Neural crest cell (in vitro differentiated cells): ENCODE measurements at regions not wholly inside any gene's neighbourhood (a gene's known extent, or its start where the extent isn't known, plus 50 kb on each side); places are given as distances from the start of the nearest gene placed in this dataset.

Experiments used
- DNase-seq: peaks from one replicate; pipeline ENCODE4 v3.0.0; 2021; ENCODE audit warnings: low read depth, mixed read lengths, low spot score
- H3K27ac Mint-ChIP-seq: one replicate; pipeline ENCODE4 v1.8.0; 2021; ENCODE audit warnings: mild to moderate bottlenecking, mixed read lengths; ENCODE audit not compliant: unreplicated experiment
- H3K27me3 Mint-ChIP-seq: 2 replicates; pipeline ENCODE4 v1.8.0; 2021; ENCODE audit warnings: low read depth, mild to moderate bottlenecking, mixed read lengths
- H3K36me3 Mint-ChIP-seq: 2 replicates; pipeline ENCODE4 v1.8.0; 2021; ENCODE audit warnings: low read depth, mild to moderate bottlenecking, mixed read lengths
- H3K4me1 Mint-ChIP-seq: 2 replicates; pipeline ENCODE4 v1.8.0; 2021; ENCODE audit warnings: mixed read lengths
- H3K4me3 Mint-ChIP-seq: one replicate; pipeline ENCODE4 v1.8.0; 2021; ENCODE audit warnings: mild to moderate bottlenecking, mixed read lengths
- H3K9me3 Mint-ChIP-seq: 2 replicates; pipeline ENCODE4 v1.8.0; 2021; ENCODE audit warnings: mixed read lengths
- TF ChIP-seq, protein P1 (sequence below): fragments of 200-600 bp; sonication (generic); conservative IDR thresholded peaks from 2 replicates; pipeline ENCODE4 v1.5.0; 2021; ENCODE audit warnings: antibody characterized with exemption, mild to moderate bottlenecking

GRCh38 chr18:2168022-2168421 lies 403.3 kb downstream of the METTL4 start:
- no peaks in the 10 kb centered on the region for H3K36me3 Mint-ChIP-seq
- TF ChIP-seq, protein P1, sequence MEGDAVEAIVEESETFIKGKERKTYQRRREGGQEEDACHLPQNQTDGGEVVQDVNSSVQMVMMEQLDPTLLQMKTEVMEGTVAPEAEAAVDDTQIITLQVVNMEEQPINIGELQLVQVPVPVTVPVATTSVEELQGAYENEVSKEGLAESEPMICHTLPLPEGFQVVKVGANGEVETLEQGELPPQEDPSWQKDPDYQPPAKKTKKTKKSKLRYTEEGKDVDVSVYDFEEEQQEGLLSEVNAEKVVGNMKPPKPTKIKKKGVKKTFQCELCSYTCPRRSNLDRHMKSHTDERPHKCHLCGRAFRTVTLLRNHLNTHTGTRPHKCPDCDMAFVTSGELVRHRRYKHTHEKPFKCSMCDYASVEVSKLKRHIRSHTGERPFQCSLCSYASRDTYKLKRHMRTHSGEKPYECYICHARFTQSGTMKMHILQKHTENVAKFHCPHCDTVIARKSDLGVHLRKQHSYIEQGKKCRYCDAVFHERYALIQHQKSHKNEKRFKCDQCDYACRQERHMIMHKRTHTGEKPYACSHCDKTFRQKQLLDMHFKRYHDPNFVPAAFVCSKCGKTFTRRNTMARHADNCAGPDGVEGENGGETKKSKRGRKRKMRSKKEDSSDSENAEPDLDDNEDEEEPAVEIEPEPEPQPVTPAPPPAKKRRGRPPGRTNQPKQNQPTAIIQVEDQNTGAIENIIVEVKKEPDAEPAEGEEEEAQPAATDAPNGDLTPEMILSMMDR: no peak
- no peak for DNase-seq
- H3K9me3 Mint-ChIP-seq: peaks cover 2% of the 10 kb centered on the region
- H3K27me3 Mint-ChIP-seq: no peaks in the 10 kb centered on the region
- H3K4me1 Mint-ChIP-seq: peaks cover 3% of the 10 kb centered on the region
- H3K4me3 Mint-ChIP-seq: no peak overlapping the region
- H3K27ac Mint-ChIP-seq: no peak overlapping the region

DNA sequence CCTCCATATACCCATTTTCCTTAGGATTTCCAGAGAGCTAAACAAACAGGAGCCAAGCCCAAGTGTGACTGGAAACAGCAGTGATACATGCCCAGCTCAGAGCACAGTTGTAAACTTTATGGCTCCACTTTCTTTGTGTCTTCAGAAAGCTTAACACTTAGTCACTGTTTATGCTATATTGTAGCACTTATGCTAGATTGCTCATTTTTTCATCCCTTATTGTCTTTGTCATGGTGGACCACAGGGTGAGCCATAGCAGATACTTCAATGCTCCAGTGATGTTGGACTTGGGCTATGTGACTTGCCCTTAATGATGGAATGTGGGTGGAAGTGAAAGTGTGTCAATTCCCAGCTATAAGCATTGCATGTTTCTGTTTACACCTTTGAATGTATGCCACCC lies 401.6 kb downstream of the METTL4 start:
- no peak for DNase-seq
- Mint-ChIP-seq H3K36me3 (no peaks in the 10 kb centered on the region), H3K9me3 (peaks cover 2% of the 10 kb centered on the region), H3K4me3 (no peak overlapping the region), H3K27me3 (no peaks in the 10 kb centered on the region), H3K27ac (no peak overlapping the region), H3K4me1 (peaks cover 15% of the 10 kb centered on the region)
- TF ChIP-seq, protein P1: no peak

DNA sequence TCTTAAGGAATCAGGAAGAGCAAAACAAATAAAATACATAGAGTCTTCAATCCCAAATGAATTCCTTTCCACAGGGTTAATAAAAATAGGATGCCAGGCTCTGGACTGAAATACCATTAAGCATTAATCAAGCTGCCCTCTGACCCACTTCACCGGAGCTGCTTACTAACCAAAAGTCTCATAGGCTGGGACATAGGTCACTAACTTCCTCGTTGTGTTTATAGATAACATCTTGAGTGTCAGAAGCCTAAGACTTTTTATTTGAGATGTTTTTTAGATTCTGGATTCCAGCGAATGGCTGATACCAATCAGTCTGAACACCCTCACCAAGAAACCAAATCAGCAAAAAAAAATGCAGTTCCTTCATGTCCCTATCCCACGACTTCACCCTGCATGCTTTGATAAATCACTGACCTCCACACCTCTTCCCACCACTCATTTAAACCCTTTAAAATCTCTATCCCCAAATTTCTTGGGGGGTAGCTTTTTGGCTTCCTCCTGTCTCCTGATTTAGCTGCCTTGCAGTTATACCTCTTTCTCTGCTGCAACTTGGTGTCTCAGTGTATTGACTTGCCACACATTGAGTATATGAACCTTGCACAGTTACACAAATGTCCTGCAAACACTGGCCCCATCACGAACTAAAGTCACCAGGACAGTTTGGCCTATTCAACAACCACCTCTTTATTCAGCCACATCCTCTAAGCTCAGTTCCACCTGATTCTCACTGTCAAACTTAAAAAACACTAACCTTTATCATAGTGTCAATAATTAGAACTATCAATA lies 399.3 kb downstream of the METTL4 start:
- Mint-ChIP-seq H3K36me3 (no peaks in the 10 kb centered on the region), H3K9me3 (peaks cover 2% of the 10 kb centered on the region), H3K27ac (no peak overlapping the region), H3K4me1 (peaks cover 15% of the 10 kb centered on the region), H3K27me3 (no peaks in the 10 kb centered on the region), H3K4me3 (no peak overlapping the region)
- TF ChIP-seq, protein P1: no peak
- DNase-seq: no peak

DNA sequence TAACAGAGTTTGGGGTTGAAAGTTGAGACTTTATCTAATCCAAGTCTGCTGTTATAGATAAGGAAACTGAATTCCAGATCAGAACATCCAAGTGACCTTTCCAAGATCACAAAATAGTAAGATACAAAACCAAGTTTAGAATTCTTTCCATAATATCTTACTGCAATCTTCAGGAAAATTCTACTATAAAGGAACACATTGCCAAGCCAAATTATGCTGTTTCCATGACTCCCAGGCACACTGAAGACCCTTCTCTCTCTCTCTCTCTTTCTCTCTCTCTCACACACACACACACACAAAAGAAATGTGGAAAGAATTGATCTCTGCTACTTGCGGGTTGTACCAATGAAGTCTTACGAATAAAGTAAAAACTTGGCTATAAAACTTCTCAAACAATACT lies 398.4 kb downstream of the METTL4 start:
- no peak overlapping the region for H3K27ac Mint-ChIP-seq
- H3K27me3 Mint-ChIP-seq: no peaks in the 10 kb centered on the region
- H3K36me3 Mint-ChIP-seq: no peaks in the 10 kb centered on the region
- H3K9me3 Mint-ChIP-seq: no peaks in the 10 kb centered on the region
- H3K4me1 Mint-ChIP-seq: peaks cover 15% of the 10 kb centered on the region
- no peak overlapping the region for H3K4me3 Mint-ChIP-seq
- no peak for DNase-seq
- TF ChIP-seq, protein P1: no peak

DNA sequence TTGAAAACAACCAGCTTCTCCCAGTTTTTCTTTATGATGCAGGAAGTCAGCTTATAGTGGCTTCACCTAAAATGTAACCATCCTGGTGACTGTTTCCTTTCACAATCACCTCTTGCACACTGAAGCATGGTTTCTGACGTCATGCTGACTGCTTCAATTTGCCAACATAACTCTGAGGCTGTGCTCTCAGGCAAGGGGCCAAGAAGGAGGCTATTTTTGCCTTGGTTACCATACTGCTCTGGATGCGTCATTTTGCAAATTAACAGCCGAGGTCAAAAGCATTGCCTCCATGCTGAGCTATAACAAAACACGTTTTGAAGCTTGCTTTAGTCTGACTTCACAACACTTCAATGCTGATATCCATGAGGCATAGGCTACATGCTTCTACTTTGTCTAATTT lies 397.8 kb downstream of the METTL4 start:
- no peak for DNase-seq
- no peaks in the 10 kb centered on the region for H3K36me3 Mint-ChIP-seq
- no peak overlapping the region for H3K27ac Mint-ChIP-seq
- H3K4me3 Mint-ChIP-seq: no peak overlapping the region
- no peaks in the 10 kb centered on the region for H3K27me3 Mint-ChIP-seq
- H3K9me3 Mint-ChIP-seq: no peaks in the 10 kb centered on the region
- TF ChIP-seq, protein P1: no peak
- peaks cover 15% of the 10 kb centered on the region for H3K4me1 Mint-ChIP-seq
